ENCODE measurements at regions not wholly inside any gene's neighbourhood (a gene's known extent, or its start where the extent isn't known, plus 50 kb on each side); places are given as distances from the start of the nearest gene placed in this dataset.

DNA sequence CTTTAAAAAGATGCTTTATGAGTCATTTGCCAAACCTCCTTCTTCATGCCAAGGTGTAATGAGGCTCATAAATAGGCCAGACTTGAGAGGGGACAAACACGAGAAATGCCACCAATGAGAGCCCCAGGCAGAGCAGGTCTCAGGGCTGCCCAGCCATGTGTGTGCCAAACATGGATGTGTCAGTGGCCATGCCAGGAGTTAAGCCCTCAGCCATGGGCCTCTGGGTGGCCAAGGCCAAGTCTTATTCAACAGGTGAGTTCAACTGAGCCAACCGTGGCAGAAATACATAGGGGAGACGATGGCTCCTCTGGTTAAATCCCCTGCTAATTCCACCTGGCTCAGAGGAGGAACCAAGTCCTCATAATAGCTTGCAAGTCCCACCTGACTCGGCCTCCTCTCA, 358.8 kb downstream of the PREX1 start:
- TF ChIP-seq, protein P1, sequence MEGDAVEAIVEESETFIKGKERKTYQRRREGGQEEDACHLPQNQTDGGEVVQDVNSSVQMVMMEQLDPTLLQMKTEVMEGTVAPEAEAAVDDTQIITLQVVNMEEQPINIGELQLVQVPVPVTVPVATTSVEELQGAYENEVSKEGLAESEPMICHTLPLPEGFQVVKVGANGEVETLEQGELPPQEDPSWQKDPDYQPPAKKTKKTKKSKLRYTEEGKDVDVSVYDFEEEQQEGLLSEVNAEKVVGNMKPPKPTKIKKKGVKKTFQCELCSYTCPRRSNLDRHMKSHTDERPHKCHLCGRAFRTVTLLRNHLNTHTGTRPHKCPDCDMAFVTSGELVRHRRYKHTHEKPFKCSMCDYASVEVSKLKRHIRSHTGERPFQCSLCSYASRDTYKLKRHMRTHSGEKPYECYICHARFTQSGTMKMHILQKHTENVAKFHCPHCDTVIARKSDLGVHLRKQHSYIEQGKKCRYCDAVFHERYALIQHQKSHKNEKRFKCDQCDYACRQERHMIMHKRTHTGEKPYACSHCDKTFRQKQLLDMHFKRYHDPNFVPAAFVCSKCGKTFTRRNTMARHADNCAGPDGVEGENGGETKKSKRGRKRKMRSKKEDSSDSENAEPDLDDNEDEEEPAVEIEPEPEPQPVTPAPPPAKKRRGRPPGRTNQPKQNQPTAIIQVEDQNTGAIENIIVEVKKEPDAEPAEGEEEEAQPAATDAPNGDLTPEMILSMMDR (IDR thresholded peaks at IDR 0.05): no peak
- TF ChIP-seq POLR2A (IDR thresholded peaks at IDR 0.05): no peak
- intact Hi-C loops (cut with DNase I): no loop called here
- DNase-seq (no peak), ATAC-seq (no peak)
- Histone ChIP-seq H3K4me1 (no peaks in the 10 kb centered on the region), H3K27me3 (no peaks in the 10 kb centered on the region), H3K36me3 (no peaks in the 10 kb centered on the region), H3K9me3 (no peaks in the 10 kb centered on the region), H3K27ac (no peak overlapping the region), H3K4me3 (no peak overlapping the region)
- WGBS (ENCODE audit: insufficient coverage, low coverage, low lambda C conversion rate, missing lambda C conversion rate): no CpG with 5 or more reads among the region's 4 CpGs

DNA sequence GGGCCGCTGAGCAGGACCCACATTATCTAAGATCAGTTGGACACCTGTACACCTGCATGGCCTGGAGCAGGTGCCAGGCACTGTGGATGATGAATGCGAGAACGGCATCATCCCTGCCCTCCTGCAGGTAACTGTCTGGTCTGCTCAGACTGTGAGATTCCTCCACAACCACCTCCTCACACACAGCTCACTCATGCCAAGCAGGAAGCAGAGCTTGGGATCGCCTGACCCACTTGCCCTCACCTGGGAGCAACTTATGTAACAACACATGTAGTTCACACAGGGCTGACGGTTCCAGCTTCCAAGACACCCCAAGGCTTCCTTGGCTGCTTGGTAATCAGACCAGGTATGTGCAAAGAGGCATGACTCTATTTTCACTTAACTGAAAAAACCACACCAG, 359.2 kb downstream of the PREX1 start:
- 86% methylated on average over 2 of the region's 5 CpGs for WGBS (ENCODE audit: insufficient coverage, low coverage, low lambda C conversion rate, missing lambda C conversion rate)
- TF ChIP-seq POLR2A (IDR thresholded peaks at IDR 0.05): no peak
- TF ChIP-seq, protein P1 (IDR thresholded peaks at IDR 0.05): no peak
- H3K27me3 ChIP-seq: no peaks in the 10 kb centered on the region
- no peak overlapping the region for H3K4me3 ChIP-seq
- DNase-seq (no peak), ATAC-seq (no peak)
- intact Hi-C loops (cut with DNase I): no loop called here
- no peaks in the 10 kb centered on the region for H3K36me3 ChIP-seq
- H3K9me3 ChIP-seq: no peaks in the 10 kb centered on the region
- H3K4me1 ChIP-seq: no peaks in the 10 kb centered on the region
- no peak overlapping the region for H3K27ac ChIP-seq

DNA sequence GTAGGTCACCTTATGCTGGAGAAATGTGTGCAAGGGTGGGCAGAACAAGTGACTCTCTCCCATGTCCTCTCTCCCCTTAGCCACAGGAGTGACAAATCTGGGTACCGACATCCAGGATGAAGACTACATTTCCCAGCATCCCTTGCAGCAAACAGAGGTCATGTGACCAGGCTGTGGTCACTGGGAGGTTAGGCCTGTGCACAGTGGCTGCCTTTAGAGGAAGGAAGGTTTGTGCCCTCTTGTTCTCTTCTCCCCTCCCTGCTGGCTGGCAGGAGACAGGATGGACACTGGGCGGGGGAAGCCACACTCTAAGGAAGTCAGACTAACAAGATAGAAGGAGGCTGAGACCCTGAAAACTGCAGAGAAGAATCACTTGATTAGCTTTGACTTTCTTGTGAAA, 360.2 kb downstream of the PREX1 start:
- intact Hi-C loops (cut with DNase I): no loop called here
- WGBS (ENCODE audit: insufficient coverage, low coverage, low lambda C conversion rate, missing lambda C conversion rate): no CpG with 5 or more reads among the region's 2 CpGs
- no peaks in the 10 kb centered on the region for H3K4me1 ChIP-seq
- ATAC-seq (peak in 3 of 4 donors; percentile 46 to 73 (median 50)), DNase-seq (no peak)
- H3K36me3 ChIP-seq: no peaks in the 10 kb centered on the region
- TF ChIP-seq, protein P1 (IDR thresholded peaks at IDR 0.05): no peak
- no peak for TF ChIP-seq POLR2A (IDR thresholded peaks at IDR 0.05)
- no peaks in the 10 kb centered on the region for H3K27me3 ChIP-seq
- no peak overlapping the region for H3K4me3 ChIP-seq
- H3K27ac ChIP-seq: no peak overlapping the region
- H3K9me3 ChIP-seq: no peaks in the 10 kb centered on the region

DNA sequence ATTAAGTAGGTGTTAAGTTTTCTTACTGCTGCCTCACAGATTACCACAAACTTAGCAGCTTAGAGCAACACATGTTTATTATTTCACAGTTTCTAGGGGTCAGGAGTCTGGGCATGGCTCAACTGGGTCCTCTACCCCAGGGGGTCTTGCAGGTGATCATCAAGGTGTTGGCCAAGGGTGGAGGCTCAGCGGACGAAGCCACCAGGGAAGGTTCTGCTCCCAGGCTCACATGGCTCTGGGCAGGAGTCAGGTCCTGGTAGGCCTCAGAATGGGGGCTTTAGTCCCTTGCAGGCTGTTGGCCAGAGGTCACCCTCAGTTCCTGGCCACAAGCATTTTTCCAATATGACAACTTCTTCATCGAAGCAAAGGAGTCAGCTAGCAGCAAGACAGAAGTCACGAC, 362.5 kb downstream of the PREX1 start:
- TF ChIP-seq, protein P1 (IDR thresholded peaks at IDR 0.05): no peak
- no peak for TF ChIP-seq POLR2A (IDR thresholded peaks at IDR 0.05)
- Histone ChIP-seq H3K27ac (no peak overlapping the region), H3K4me1 (no peaks in the 10 kb centered on the region), H3K4me3 (no peak overlapping the region), H3K36me3 (no peaks in the 10 kb centered on the region), H3K27me3 (no peaks in the 10 kb centered on the region), H3K9me3 (no peaks in the 10 kb centered on the region)
- 56% methylated on average over 2 of the region's 4 CpGs for WGBS (ENCODE audit: insufficient coverage, low coverage, low lambda C conversion rate, missing lambda C conversion rate)
- intact Hi-C loops (cut with DNase I): no loop called here
- no peak for DNase-seq
- no peak for ATAC-seq

DNA sequence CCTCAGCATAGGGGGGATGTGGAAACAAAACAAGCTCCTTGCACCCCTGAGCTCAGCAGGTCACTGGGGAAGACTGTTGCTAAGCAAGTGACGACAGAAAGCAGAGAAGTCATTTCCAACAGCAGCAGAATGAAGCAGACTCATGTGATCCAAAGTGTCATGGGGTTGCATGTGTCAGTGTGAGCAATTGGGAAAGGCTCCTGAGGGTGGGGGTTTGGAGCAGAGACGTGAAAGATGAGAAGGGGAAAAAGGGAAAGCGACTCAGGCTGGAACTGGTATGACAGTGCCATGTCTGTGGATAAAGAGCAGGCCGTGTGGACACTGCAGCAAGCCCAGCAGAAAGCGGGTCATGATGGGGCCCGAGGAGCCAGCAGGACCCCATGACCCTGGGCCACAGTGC, 363.9 kb downstream of the PREX1 start:
- no peaks in the 10 kb centered on the region for H3K36me3 ChIP-seq
- H3K27me3 ChIP-seq: no peaks in the 10 kb centered on the region
- H3K27ac ChIP-seq: no peak overlapping the region
- H3K9me3 ChIP-seq: no peaks in the 10 kb centered on the region
- TF ChIP-seq, protein P1 (IDR thresholded peaks at IDR 0.05): no peak
- no peak for TF ChIP-seq POLR2A (IDR thresholded peaks at IDR 0.05)
- no peak overlapping the region for H3K4me3 ChIP-seq
- H3K4me1 ChIP-seq: no peaks in the 10 kb centered on the region
- ATAC-seq (no peak), DNase-seq (no peak)
- 69% methylated on average over 6 of the region's 6 CpGs for WGBS (ENCODE audit: insufficient coverage, low coverage, low lambda C conversion rate, missing lambda C conversion rate)
- intact Hi-C loops (cut with DNase I): no loop called here

Measured in right lobe of liver (tissue), 6 donors.